NOMO-1 treated with dmso at 0.1 percent for 144 hours (cell line): ENCODE measurements at regions not wholly inside any gene's neighbourhood (a gene's known extent, or its start where the extent isn't known, plus 50 kb on each side); places are given as distances from the start of the nearest gene placed in this dataset.

ENCODE experiments used
- DNase-seq: peaks from one replicate; lab custom pipeline; 2025; ENCODE audit not compliant: unreplicated experiment; lab: John Stamatoyannopoulos, UW

GRCh38 chr5:159836691-159837090, 79.6 kb upstream of the ADRA1B start:
- DNase-seq: no peak

DNA sequence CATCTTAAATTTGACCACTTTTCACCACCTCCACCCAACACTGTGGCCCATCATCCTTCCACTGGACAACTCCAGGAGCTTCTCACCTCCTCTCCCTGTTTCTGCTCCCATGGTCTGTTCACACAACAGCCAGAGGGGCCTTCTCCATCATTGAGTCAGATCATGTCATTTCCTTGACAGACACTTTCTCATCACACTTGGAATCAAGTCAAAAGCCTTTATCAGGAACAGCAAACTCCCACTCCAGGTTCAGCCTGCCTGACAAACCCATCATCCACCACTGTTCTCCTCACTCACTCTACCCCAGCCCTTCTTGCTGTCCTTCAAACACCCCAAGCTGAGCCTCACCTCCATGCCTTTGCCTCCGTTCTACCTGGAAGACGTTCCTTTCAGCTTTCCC, 78.4 kb upstream of the ADRA1B start:
- DNase-seq: no peak

DNA sequence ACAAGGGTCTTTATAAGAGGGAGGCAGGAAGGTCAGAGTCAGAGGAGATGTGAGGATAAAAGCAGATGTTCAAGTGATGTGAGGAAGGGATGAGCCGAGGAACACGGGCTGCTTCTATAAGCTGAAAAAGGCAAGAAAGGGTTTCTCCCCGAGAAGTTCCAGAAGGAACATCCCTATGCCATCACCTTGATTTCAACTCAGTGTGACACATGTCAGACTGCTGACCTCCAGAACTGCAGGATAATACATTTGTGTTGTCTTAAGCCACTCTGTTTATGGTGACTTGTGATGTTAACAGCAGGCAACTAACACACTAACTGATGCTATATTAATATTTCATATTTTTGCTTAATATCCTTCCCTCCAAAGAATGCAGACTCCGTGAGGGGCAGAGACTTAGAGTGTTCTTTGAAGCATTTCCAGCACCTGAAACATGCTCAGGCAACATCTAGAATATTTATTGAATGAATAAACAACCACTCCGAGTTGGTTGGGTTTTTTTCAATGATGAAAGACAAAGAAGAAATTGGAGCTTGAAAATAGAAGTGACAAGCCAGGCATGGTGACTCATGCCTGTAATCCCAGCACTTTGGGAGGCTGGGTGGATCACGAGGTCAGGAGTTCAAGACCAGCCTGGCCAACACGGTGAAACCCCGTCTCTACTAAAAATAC, 77.6 kb upstream of the ADRA1B start:
- DNase-seq: no peak

- no peak for DNase-seq
These were observed 71.8 kb upstream of the ADRA1B start for GRCh38 chr5:159844267-159845121.

DNA sequence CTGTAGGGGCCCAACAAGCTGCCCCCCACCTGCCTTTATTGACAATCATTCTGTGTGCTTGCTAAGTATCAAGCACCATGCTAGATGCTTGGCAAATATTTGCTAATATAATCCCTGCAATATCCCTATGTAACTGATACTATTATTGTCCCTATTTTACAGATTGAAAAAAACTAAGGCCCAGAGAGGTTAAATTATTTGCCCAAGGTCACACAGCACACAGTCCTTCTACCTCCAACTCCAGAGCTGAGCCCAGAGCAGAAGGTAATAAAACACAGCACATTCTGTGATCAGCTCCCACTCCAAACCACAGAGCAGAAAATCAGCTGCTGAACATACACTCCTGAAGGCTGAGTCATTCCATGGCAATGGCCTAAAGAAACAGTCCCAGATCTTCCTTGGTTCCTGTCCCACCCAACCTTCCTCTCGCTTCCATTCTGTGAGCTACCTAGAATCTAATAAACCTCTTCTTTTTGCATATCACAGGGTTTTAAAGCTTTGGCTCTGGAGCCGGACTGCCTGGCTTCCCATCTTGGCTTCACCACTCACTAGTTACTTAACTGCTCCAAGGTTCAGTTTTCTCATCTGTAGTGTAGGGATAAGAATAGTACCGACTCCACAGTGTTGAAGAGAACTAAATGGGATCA, 66.7 kb upstream of the ADRA1B start:
- DNase-seq: no peak

DNA sequence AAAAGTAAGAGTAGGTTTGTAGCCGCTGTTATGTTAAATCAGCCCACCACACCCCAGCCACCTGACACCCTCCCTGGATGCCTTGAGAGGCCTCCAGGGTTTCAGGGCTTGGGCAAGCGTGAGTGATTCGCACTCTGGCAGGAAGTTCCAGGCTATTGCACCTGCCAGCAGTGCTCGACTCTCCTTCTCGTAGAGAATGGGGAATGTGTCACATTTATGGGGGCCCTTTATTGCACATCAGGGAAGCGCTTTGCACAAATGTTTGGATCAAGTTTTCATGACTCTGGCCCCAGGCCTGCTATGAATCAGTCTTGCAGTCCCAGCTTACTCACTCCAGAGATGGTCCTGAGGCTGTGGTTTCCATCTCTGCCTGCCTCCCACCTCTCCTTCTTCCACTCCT, 66.1 kb upstream of the ADRA1B start:
- DNase-seq: no peak

DNA sequence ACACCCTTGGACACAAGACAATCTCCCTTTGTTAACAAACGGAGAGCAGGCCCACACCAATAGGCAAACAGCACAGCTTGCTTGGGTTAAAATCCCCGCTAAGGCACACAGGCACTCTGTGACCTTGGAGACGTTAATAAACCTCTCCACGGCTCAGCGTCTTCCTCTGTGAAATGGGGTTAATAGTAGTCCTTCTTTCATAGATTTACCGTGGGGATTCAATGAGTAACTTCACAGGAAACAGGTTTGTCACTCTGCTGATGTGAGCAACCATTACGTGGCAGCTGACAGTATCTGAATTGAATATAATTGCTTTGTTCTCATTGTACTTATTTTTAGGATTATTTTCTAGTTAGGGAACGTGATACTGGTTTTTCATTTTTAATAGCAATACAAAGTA, 65.2 kb upstream of the ADRA1B start:
- DNase-seq: no peak

GRCh38 chr5:159854916-159855315, 61.4 kb upstream of the ADRA1B start:
- no peak for DNase-seq

DNA sequence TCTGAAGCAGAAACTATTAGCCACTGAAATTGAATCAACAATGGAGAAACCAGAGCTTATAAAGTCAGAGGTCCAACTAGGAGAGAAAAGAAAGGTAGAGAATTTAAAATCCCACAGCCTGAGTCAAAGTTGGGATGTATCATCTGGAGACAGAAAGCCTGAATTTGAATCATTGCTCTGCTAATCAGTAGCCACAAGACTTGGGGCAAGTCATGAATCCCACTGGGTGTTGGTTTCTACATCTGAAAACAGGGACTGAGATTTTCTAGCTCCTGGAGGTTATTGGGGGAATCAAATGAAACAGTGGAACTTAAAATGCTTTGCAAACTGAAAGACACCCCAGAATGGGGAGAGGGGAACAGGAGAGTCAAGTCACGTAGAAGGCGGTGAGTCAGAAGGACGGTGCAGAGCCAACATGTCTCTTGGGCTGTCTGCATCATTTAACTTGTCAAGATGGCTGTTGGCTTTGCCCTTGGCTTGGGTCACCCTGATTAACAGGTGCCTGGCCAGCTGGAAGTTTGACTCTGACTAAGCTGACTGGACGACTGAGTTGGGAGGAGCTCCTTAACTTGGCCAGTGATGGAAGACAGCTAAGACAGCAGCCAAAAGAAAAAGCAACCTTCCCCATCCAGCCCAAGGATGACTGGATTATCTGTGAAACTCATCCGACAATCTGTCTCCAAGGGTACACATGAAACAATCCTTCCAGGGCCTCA, 60.6 kb upstream of the ADRA1B start:
- DNase-seq: no peak

- no peak for DNase-seq
These were observed 57.4 kb upstream of the ADRA1B start for GRCh38 chr5:159858871-159859270.

GRCh38 chr5:159861086-159861485, 55.2 kb upstream of the ADRA1B start:
- DNase-seq: no peak

DNA sequence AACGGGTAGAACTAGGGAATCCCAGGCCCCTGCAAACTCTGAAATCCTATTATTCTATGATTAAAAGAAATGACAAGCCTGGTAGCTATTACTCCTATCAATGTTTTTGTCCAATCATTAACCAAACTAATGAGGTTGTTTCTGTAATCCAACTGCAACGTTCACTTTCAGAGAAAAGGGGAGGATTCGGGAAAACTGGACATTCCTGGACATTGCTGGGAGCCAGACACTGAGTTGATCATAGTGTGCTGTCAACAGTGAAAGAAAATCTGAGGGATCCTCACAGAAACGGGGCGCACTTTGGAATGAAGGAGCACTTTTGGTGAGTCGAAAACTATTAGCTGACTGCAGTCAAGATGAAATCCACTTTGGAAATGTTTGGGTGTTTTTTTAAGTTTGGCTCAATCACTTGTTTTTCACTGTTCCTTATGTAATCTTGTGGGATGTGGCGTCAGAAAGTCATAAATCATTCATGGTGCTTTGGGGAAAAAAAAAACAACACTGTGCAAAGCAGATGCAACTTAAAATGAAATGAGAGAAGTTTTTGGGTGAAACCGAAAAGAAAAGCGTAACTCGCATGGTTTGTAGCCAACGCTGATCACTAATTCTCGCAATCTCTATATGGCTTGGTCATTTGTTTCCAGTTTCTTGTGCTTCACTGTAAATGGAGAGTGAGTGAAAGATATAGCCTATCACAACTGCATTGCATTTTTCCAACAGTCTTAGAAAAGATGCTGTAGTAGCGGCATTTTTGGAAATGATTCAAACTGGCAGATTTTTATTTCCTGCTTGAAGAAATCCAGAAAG, 51.2 kb upstream of the ADRA1B start:
- no peak for DNase-seq

- no peak for DNase-seq
These were observed 50.2 kb upstream of the ADRA1B start for GRCh38 chr5:159866093-159866492.
